GM21723 (cell line): ENCODE measurements at regions not wholly inside any gene's neighbourhood (a gene's known extent, or its start where the extent isn't known, plus 50 kb on each side); places are given as distances from the start of the nearest gene placed in this dataset.
"Not testable (repeated sequence)": the region's sequence is repeated elsewhere in the genome, so short reads cannot be mapped to it uniquely, and the experiment has no call there.

ENCODE experiments used
- ATAC-seq: cut with Tn5 transposase; IDR thresholded peaks from one replicate; pipeline ENCODE4 v1.9.1; 2021; ENCODE audit warnings: mild to moderate bottlenecking, moderate library complexity; ENCODE audit not compliant: unreplicated experiment

- ATAC-seq = no peak
Measured at GRCh38 chr13:104571161-104571892, 1505.1 kb upstream of the SLC10A2 start.

- no peak for ATAC-seq
Measured at GRCh38 chr13:104567114-104567513, 1500.9 kb upstream of the SLC10A2 start.

GRCh38 chr13:104565888-104566287 lies 1499.7 kb upstream of the SLC10A2 start:
- ATAC-seq = no peak

GRCh38 chr13:104553896-104554295 lies 1487.7 kb upstream of the SLC10A2 start:
- no peak for ATAC-seq

- no peak for ATAC-seq
Measured at GRCh38 chr13:104553186-104553585, 1487.0 kb upstream of the SLC10A2 start.

- ATAC-seq = no peak
Measured at GRCh38 chr13:104534847-104535246, 1468.6 kb upstream of the SLC10A2 start.

GRCh38 chr13:104532132-104532531 lies 1465.9 kb upstream of the SLC10A2 start:
- ATAC-seq = no peak

- ATAC-seq = no peak
Measured at GRCh38 chr13:104530741-104531140, 1464.5 kb upstream of the SLC10A2 start.

GRCh38 chr13:104526561-104526960 lies 1460.3 kb upstream of the SLC10A2 start:
- no peak for ATAC-seq

GRCh38 chr13:104525467-104525866 lies 1459.2 kb upstream of the SLC10A2 start:
- ATAC-seq = no peak

GRCh38 chr13:104522235-104523072 lies 1456.2 kb upstream of the SLC10A2 start:
- no peak for ATAC-seq

- ATAC-seq = no peak
Measured at GRCh38 chr13:104510422-104510821, 1444.2 kb upstream of the SLC10A2 start.

- not testable (repeated sequence) for ATAC-seq
Measured at GRCh38 chr13:104493502-104493901, 1427.3 kb upstream of the SLC10A2 start.

- no peak for ATAC-seq
Measured at GRCh38 chr13:104491916-104492315, 1425.7 kb upstream of the SLC10A2 start.

- no peak for ATAC-seq
Measured at GRCh38 chr13:104487006-104487405, 1420.8 kb upstream of the SLC10A2 start.

- no peak for ATAC-seq
Measured at GRCh38 chr13:104485571-104485970, 1419.4 kb upstream of the SLC10A2 start.

GRCh38 chr13:104483631-104484030 lies 1417.4 kb upstream of the SLC10A2 start:
- ATAC-seq = no peak

- no peak for ATAC-seq
Measured at GRCh38 chr13:104477261-104477660, 1411.0 kb upstream of the SLC10A2 start.

GRCh38 chr13:104473936-104474335 lies 1407.7 kb upstream of the SLC10A2 start:
- no peak for ATAC-seq

- ATAC-seq = no peak
Measured at GRCh38 chr13:104466016-104466415, 1399.8 kb upstream of the SLC10A2 start.

GRCh38 chr13:104461049-104461448 lies 1394.8 kb upstream of the SLC10A2 start:
- no peak for ATAC-seq

- no peak for ATAC-seq
Measured at GRCh38 chr13:104460554-104460953, 1394.3 kb upstream of the SLC10A2 start.
